ENCODE measurements at regions not wholly inside any gene's neighbourhood (a gene's known extent, or its start where the extent isn't known, plus 50 kb on each side); places are given as distances from the start of the nearest gene placed in this dataset.
A peak's percentile ranks its signal among the peaks of the same experiment; 100 is the strongest.

- Histone ChIP-seq H3K4me1 (no peaks in the 10 kb centered on the region), H3K4me3 (no peak overlapping the region), H3K36me3 (no peaks in the 10 kb centered on the region), H3K9me3 (no peaks in the 10 kb centered on the region), H3K27ac (no peak overlapping the region), H3K27me3 (no peaks in the 10 kb centered on the region)
- peak in 1 of 3 donors; percentile 39 for DNase-seq
- TF ChIP-seq CTCF (IDR thresholded peaks at IDR 0.05) (no peak), POLR2A (IDR thresholded peaks at IDR 0.05) (no peak)
Observed at GRCh38 chr4:1463088-1463926, 57.1 kb upstream of the NKX1-1 start.

- no peaks in the 10 kb centered on the region for H3K4me1 ChIP-seq
- no peaks in the 10 kb centered on the region for H3K27me3 ChIP-seq
- no peak overlapping the region for H3K27ac ChIP-seq
- TF ChIP-seq CTCF (IDR thresholded peaks at IDR 0.05) (no peak), POLR2A (IDR thresholded peaks at IDR 0.05) (no peak)
- H3K36me3 ChIP-seq, result no peaks in the 10 kb centered on the region
- no peak overlapping the region for H3K4me3 ChIP-seq
- no peaks in the 10 kb centered on the region for H3K9me3 ChIP-seq
- no peak for DNase-seq
Observed at GRCh38 chr4:1462768-1463075, 56.5 kb upstream of the NKX1-1 start.

DNA sequence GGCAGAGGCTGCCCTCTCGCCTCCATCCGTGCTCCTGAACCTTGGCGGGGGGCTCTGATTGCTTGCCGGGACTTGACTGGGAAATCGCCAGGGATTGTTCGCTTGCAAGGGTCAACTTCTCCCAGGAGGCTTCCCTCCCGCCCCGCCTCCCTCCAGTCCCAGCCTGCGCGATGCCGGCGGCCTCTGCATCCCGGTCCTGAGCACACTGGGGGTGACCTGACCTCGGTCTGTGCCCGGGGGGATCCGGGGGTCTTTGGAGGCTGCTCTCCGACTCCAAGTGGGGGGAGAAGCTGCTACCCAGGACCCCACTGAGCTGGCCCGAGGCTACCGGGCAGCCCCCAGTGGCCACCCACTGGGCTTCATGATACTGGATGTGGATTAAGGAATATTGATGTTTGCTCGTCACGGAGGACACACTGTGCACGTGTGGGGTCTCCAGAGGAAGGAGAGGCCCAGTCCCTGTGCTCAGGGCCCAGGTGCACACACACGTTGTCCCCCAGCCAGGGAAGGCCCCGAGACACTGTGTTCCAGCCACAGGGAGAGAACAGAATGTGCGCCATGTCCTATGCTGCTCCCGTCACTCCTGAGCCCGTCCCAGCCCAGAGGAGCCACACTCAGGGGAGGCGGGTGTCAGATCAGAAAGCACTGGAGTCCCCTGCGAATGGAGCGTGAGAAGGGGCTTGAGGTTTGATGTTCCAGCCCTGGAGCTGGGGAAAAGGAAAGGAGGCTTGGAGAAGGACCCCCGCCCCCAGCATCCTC lies 55.9 kb upstream of the NKX1-1 start:
- H3K36me3 ChIP-seq, result no peaks in the 10 kb centered on the region
- H3K4me1 ChIP-seq, result no peaks in the 10 kb centered on the region
- DNase-seq, result peak in 1 of 3 donors; percentile 46
- H3K4me3 ChIP-seq, result no peak overlapping the region
- TF ChIP-seq CTCF (IDR thresholded peaks at IDR 0.05) (no peak), POLR2A (IDR thresholded peaks at IDR 0.05) (no peak)
- H3K9me3 ChIP-seq, result no peaks in the 10 kb centered on the region
- no peaks in the 10 kb centered on the region for H3K27me3 ChIP-seq
- no peak overlapping the region for H3K27ac ChIP-seq

DNA sequence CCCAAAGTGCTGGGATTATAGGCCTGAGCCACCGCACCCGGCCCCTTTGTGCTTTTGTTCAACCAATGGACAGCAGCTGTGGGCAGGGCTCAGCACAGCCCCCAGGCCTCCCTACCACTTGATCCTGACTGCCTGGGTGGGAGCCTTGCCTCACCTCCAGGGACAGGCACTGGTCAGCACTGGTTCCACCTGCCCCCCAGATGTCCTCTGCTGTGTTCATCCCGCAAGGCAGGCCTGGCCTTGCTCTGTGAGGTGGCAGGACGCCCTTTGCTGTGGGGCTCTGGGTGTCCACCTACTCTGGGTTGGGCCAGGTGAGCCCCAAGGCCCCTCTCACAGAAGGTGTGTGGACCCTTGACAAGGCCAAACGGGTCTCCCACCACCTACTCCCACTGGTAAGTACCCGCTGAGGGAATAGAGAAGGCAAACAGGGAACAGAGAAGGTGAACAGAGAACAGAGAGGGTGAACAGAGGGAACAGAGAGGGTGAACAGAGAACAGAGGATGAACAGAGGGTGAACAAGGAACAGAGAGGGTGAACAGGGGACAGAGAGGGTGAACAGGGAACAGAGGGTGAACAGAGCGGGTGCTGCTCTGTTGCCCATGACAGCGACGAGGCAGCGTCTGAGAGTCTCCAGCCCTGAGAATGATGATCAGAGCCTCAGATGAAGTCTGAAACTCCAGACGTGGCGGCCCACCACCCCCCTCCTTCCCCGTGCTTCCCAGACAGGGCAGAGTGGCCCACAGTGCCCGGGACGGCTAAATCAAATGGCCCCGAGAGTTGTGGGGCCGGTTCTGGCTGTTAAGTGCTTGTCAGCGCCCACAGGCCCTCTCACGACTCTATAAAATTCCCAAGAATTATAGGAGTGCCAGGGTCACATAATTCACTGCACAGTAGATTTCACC lies 55.0 kb upstream of the NKX1-1 start:
- no peak overlapping the region for H3K4me3 ChIP-seq
- no peaks in the 10 kb centered on the region for H3K9me3 ChIP-seq
- no peak for TF ChIP-seq POLR2A (IDR thresholded peaks at IDR 0.05)
- no peak for TF ChIP-seq CTCF (IDR thresholded peaks at IDR 0.05)
- H3K4me1 ChIP-seq, result no peaks in the 10 kb centered on the region
- DNase-seq, result peak in 1 of 3 donors; percentile 25
- H3K27ac ChIP-seq, result no peak overlapping the region
- no peaks in the 10 kb centered on the region for H3K27me3 ChIP-seq
- no peaks in the 10 kb centered on the region for H3K36me3 ChIP-seq

- DNase-seq, result peak in 1 of 3 donors; percentile 30
- Histone ChIP-seq H3K9me3 (no peaks in the 10 kb centered on the region), H3K4me3 (no peak overlapping the region), H3K27ac (no peak overlapping the region), H3K4me1 (no peaks in the 10 kb centered on the region), H3K36me3 (no peaks in the 10 kb centered on the region), H3K27me3 (no peaks in the 10 kb centered on the region)
- TF ChIP-seq POLR2A (IDR thresholded peaks at IDR 0.05) (no peak), CTCF (IDR thresholded peaks at IDR 0.05) (no peak)
Observed at GRCh38 chr4:1459722-1460511, 53.7 kb upstream of the NKX1-1 start.

Data from Peyer's patch (tissue), 4 donors.